GM12878 (cell line): ENCODE measurements at regions not wholly inside any gene's neighbourhood (a gene's known extent, or its start where the extent isn't known, plus 50 kb on each side); places are given as distances from the start of the nearest gene placed in this dataset.

Experiments
- CTCF ChIP-seq, 3 experiments: IDR thresholded peaks in 2 of 3; conservative IDR thresholded peaks in 1 of 3; 2 replicates each; pipeline ENCODE4 v1.5.1; 2011; ENCODE audit warnings: low read depth in 3 of 3, low read length in 3 of 3, mild to moderate bottlenecking in 3 of 3, control low read depth in 2 of 3, moderate library complexity in 2 of 3, inconsistent platforms in 1 of 3, mixed read lengths in 1 of 3; ENCODE audit not compliant: control insufficient read depth in 2 of 3, insufficient read depth in 1 of 3; ENCODE audit errors: extremely low read depth in 1 of 3
- FOXM1 ChIP-seq: IDR thresholded peaks from 2 replicates; pipeline ENCODE4 v1.6.1; 2012; ENCODE audit warnings: low read depth, mild to moderate bottlenecking, inconsistent platforms, low read length, moderate library complexity
- GABPA ChIP-seq: IDR thresholded peaks from 2 replicates; pipeline ENCODE4 v1.6.1; 2014; ENCODE audit warnings: antibody characterized with exemption, low read depth, mild to moderate bottlenecking, inconsistent platforms
- KAT2A ChIP-seq: conservative IDR thresholded peaks from 2 replicates; pipeline ENCODE4 v1.6.1; 2011; ENCODE audit warnings: low read depth, low read length; ENCODE audit not compliant: control insufficient read depth
- NRF1 ChIP-seq: conservative IDR thresholded peaks from 2 replicates; pipeline ENCODE4 v1.6.1; 2011; ENCODE audit warnings: mild to moderate bottlenecking, low read depth, low read length, improper control_type of control experiment
- RAD21 ChIP-seq: IDR thresholded peaks from 2 replicates; pipeline ENCODE4 v1.6.1; 2011; ENCODE audit warnings: mild to moderate bottlenecking, low read depth, low read length, moderate library complexity; ENCODE audit not compliant: insufficient read depth
- REST ChIP-seq: IDR thresholded peaks from 2 replicates; pipeline ENCODE4 v1.6.1; 2012; ENCODE audit warnings: mild to moderate bottlenecking, low read depth, low read length
- TARDBP ChIP-seq: IDR thresholded peaks from 2 replicates; pipeline ENCODE4 v1.6.1; 2016; ENCODE audit warnings: borderline replicate concordance
- YY1 ChIP-seq: IDR thresholded peaks from 2 replicates; pipeline ENCODE4 v1.6.1; 2011; ENCODE audit warnings: low read depth, mild to moderate bottlenecking, low read length
- ZNF592 ChIP-seq: fragments of 450-650 bp; IDR thresholded peaks from 2 replicates; pipeline ENCODE4 v1.6.1; 2017; ENCODE audit warnings: mild to moderate bottlenecking, moderate library complexity

GRCh38 chr1:71273334-71273733, 192.5 kb upstream of the ZRANB2 start:
- TF ChIP-seq RAD21, result no peak
- TF ChIP-seq TARDBP, result no peak
- no peak for TF ChIP-seq YY1
- TF ChIP-seq CTCF (IDR thresholded peaks at IDR 0.05 in 2 of 3, conservative IDR thresholded peaks at IDR 0.05 in 1 of 3; ENCODE audit: control insufficient read depth in 2 of 3, extremely low read depth in 1 of 3, insufficient read depth in 1 of 3, low read depth in 3 of 3, low read length in 3 of 3), result no peak
- TF ChIP-seq FOXM1, result no peak
- no peak for TF ChIP-seq ZNF592
- TF ChIP-seq REST, result no peak
- TF ChIP-seq GABPA, result no peak
- TF ChIP-seq KAT2A, result no peak
- no peak for TF ChIP-seq NRF1
